Suprapubic skin (tissue), 4 donors: ENCODE measurements at regions not wholly inside any gene's neighbourhood (a gene's known extent, or its start where the extent isn't known, plus 50 kb on each side); places are given as distances from the start of the nearest gene placed in this dataset.

Experiments
- POLR2A ChIP-seq, 2 donors: fragments of 450-650 bp; IDR thresholded peaks; one replicate each; pipeline ENCODE4 v1.6.1; 2017; ENCODE audit warnings: antibody characterized with exemption in 2 of 2, mild to moderate bottlenecking in 2 of 2, moderate library complexity in 2 of 2
- POLR2AphosphoS5 ChIP-seq, 3 donors: sonication (generic); formaldehyde crosslinking; IDR thresholded peaks; one replicate each; pipeline ENCODE4 v1.6.1; 2017; ENCODE audit warnings: antibody characterized with exemption in 3 of 3
- TF ChIP-seq, protein P1 (sequence below), 2 donors: fragments of 200-600 bp in 1 of 2; fragments of 450-650 bp in 1 of 2; sonication (generic) in 1 of 2; IDR thresholded peaks; one replicate each; pipeline ENCODE4 v1.5.1; 2016 to 2019; ENCODE audit warnings: antibody characterized with exemption in 2 of 2, mild to moderate bottlenecking in 1 of 2, moderate library complexity in 1 of 2

DNA sequence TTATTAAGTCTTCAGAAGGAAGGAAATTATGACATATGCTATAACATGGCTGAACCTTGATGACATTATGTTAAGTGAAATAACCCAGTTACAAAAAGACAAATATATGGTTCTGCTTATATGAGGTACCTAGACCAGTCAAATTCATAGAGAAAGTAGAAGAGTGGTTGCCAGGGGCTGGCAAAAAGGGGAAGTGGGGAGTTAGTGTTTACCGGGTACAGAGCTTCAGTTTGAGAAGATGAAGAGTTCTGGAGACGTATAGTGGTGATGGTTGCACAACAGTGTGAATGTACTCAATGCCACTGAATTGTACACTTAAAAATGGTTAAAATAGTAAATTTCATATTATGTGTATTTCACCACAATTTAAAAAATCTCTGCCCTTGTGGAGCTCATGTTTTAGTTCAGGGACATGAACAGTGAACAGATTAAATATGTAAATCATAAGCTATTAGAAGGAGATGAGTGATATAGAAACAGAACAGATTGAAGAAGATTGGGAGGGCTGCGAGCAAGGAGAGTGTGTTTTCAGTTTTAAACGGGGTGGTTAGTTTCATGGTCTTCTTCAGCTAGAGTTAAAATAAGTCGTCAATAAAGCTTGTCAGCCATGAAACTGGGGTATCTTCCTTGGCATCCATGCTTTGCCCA is 355.2 kb downstream of the KCNRG start:
- TF ChIP-seq, protein P1, sequence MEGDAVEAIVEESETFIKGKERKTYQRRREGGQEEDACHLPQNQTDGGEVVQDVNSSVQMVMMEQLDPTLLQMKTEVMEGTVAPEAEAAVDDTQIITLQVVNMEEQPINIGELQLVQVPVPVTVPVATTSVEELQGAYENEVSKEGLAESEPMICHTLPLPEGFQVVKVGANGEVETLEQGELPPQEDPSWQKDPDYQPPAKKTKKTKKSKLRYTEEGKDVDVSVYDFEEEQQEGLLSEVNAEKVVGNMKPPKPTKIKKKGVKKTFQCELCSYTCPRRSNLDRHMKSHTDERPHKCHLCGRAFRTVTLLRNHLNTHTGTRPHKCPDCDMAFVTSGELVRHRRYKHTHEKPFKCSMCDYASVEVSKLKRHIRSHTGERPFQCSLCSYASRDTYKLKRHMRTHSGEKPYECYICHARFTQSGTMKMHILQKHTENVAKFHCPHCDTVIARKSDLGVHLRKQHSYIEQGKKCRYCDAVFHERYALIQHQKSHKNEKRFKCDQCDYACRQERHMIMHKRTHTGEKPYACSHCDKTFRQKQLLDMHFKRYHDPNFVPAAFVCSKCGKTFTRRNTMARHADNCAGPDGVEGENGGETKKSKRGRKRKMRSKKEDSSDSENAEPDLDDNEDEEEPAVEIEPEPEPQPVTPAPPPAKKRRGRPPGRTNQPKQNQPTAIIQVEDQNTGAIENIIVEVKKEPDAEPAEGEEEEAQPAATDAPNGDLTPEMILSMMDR (IDR thresholded peaks at IDR 0.05), result no peak
- no peak for TF ChIP-seq POLR2A (IDR thresholded peaks at IDR 0.05)
- no peak for TF ChIP-seq POLR2AphosphoS5 (IDR thresholded peaks at IDR 0.05)
